ENCODE measurements at regions not wholly inside any gene's neighbourhood (a gene's known extent, or its start where the extent isn't known, plus 50 kb on each side); places are given as distances from the start of the nearest gene placed in this dataset.

- TF ChIP-seq CTCF (optimal IDR thresholded peaks at IDR 0.05 in 1 of 3, IDR thresholded peaks at IDR 0.05 in 1 of 3, conservative IDR thresholded peaks at IDR 0.05 in 1 of 3; ENCODE audit: extremely low read depth in 1 of 3, insufficient read depth in 2 of 3, low read length in 3 of 3) (no peak), EZH2 (IDR thresholded peaks at IDR 0.05; ENCODE audit: low read length) (no peak)
Observed at GRCh38 chr2:6769346-6769745, 96.4 kb downstream of the CMPK2 start.
